B cell (primary cell): ENCODE measurements at regions not wholly inside any gene's neighbourhood (a gene's known extent, or its start where the extent isn't known, plus 50 kb on each side); places are given as distances from the start of the nearest gene placed in this dataset.

Experiments
- ATAC-seq: fragments of 200-7000 bp; cut with Tn5 transposase; one replicate; pipeline ENCODE4 v1.10.0; 2021; ENCODE audit warnings: low read depth, mild to moderate bottlenecking, moderate number of reproducible peaks, moderate library complexity
- CTCF ChIA-PET: fragments of 350-600 bp; sonication (Branson Sonifier 250); formaldehyde crosslinking; loops from one replicate; lab custom pipeline; 2021; ENCODE audit warnings: antibody characterized with exemption, inconsistent platforms; lab: Charles Lee
- POLR2A ChIA-PET: fragments of 350-600 bp; sonication (Branson Sonifier 250); formaldehyde crosslinking; loops from one replicate; lab custom pipeline; 2021; ENCODE audit warnings: antibody characterized with exemption; lab: Charles Lee
- DNase-seq: peaks from one replicate; pipeline ENCODE4 v3.0.0; 2013
- H2AFZ ChIP-seq: 2 replicates; pipeline ENCODE4 v1.6.1; 2012; ENCODE audit warnings: mild to moderate bottlenecking, low read depth, low read length; ENCODE audit not compliant: insufficient read depth, poor library complexity, severe bottlenecking
- H3K27ac ChIP-seq, 2 donors: 1 replicate in 1 of 2; 2 replicates in 1 of 2; pipeline ENCODE4 v1.5.1; 2012 to 2013; ENCODE audit warnings: low read length in 2 of 2, mild to moderate bottlenecking in 2 of 2, moderate library complexity in 1 of 2
- H3K27me3 ChIP-seq, 4 experiments: fragments of 200-600 bp in 1 of 4; sonication (generic) in 1 of 4; replicated peaks in 1 of 4; 1 replicate in 2 of 4; 2 replicates in 2 of 4; pipeline versions ENCODE4 v1.6.1 to v1.7.0; 2013 to 2016; ENCODE audit warnings: low read length in 3 of 4, mild to moderate bottlenecking in 2 of 4, mixed read lengths in 1 of 4, moderate library complexity in 1 of 4; ENCODE audit not compliant: insufficient read depth in 4 of 4, control insufficient read depth in 3 of 4; ENCODE audit errors: control extremely low read depth in 1 of 4
- H3K36me3 ChIP-seq, 2 experiments: replicated peaks in 1 of 2; 1 replicate in 1 of 2; 2 replicates in 1 of 2; pipeline versions ENCODE4 v1.6.1 to v1.7.1; 2013; ENCODE audit warnings: low read length in 1 of 2; ENCODE audit not compliant: insufficient read depth in 2 of 2, control insufficient read depth in 1 of 2; ENCODE audit errors: control extremely low read depth in 1 of 2, extremely low read depth in 1 of 2
- H3K4me1 ChIP-seq, 2 donors: fragments of 200-600 bp in 1 of 2; sonication (generic) in 1 of 2; 1 replicate in 1 of 2; 2 replicates in 1 of 2; pipeline versions ENCODE4 v1.5.1 to v1.6.1; 2013 to 2017; ENCODE audit warnings: low read length in 2 of 2; ENCODE audit not compliant: control insufficient read depth in 2 of 2, insufficient read depth in 2 of 2
- H3K4me2 ChIP-seq: replicated peaks from 2 replicates; pipeline ENCODE3; 2012; ENCODE audit warnings: mild to moderate bottlenecking, low read depth, low read length; ENCODE audit not compliant: poor library complexity, severe bottlenecking
- H3K4me3 ChIP-seq, 5 experiments: fragments of 200-600 bp in 1 of 5; sonication (generic) in 1 of 5; 1 replicate in 3 of 5; 2 replicates in 2 of 5; pipeline versions ENCODE4 v1.5.1 to v1.7.0; 2011 to 2016; ENCODE audit warnings: low read length in 4 of 5, mild to moderate bottlenecking in 4 of 5, low read depth in 2 of 5, control low read depth in 1 of 5, moderate library complexity in 1 of 5; ENCODE audit not compliant: insufficient read depth in 1 of 5; ENCODE audit errors: control extremely low read depth in 1 of 5, extremely low read depth in 1 of 5
- H3K79me2 ChIP-seq: fragments of 200-600 bp; sonication (generic); one replicate; pipeline ENCODE4 v1.6.0; 2016; ENCODE audit warnings: low read length; ENCODE audit not compliant: control insufficient read depth, insufficient read depth
- H3K9ac ChIP-seq: fragments of 200-600 bp; sonication (generic); 2 replicates; pipeline ENCODE4 v1.6.1; 2017; ENCODE audit warnings: mild to moderate bottlenecking, low read length, moderate library complexity
- H3K9me3 ChIP-seq, 3 donors: one replicate each; pipeline versions ENCODE4 v1.6.1 to v1.7.1; 2013; ENCODE audit warnings: low read length in 2 of 3; ENCODE audit not compliant: control insufficient read depth in 2 of 3, insufficient read depth in 1 of 3; ENCODE audit errors: control extremely low read depth in 1 of 3
- H4K20me1 ChIP-seq: 2 replicates; pipeline ENCODE4 v1.6.0; 2012; ENCODE audit warnings: mild to moderate bottlenecking, low read length; ENCODE audit not compliant: insufficient read depth, control insufficient read depth, poor library complexity, severe bottlenecking
- H3K27ac Mint-ChIP-seq: one replicate; pipeline ENCODE4 v1.8.0; 2021; ENCODE audit warnings: mixed read lengths
- H3K27me3 Mint-ChIP-seq: one replicate; pipeline ENCODE4 v1.8.0; 2021; ENCODE audit warnings: mixed read lengths
- H3K4me1 Mint-ChIP-seq: one replicate; pipeline ENCODE4 v1.8.0; 2021; ENCODE audit warnings: mixed read lengths
- H3K4me3 Mint-ChIP-seq: one replicate; pipeline ENCODE4 v1.8.0; 2021; ENCODE audit warnings: mixed read lengths
- H3K9me3 Mint-ChIP-seq: one replicate; pipeline ENCODE4 v1.8.0; 2022; ENCODE audit warnings: mixed read lengths; ENCODE audit not compliant: insufficient read depth
- CTCF ChIP-seq: fragments of 200-600 bp; IDR thresholded peaks from one replicate; pipeline ENCODE4 v1.8.0; 2022; ENCODE audit warnings: antibody characterized with exemption, mild to moderate bottlenecking
- EZH2 ChIP-seq: IDR thresholded peaks from 2 replicates; pipeline ENCODE4 v1.6.1; 2012; ENCODE audit warnings: borderline replicate concordance, low read depth, mild to moderate bottlenecking, moderate library complexity, low read length; ENCODE audit not compliant: insufficient read depth, poor library complexity, severe bottlenecking
- WGBS: methylation state at CpG from one replicate; pipeline ENCODE4 v1.1.5; 2013; ENCODE audit warnings: missing lambda C conversion rate; ENCODE audit not compliant: insufficient coverage; 5-methylcytosine and 5-hydroxymethylcytosine counted together
- intact Hi-C: fragments of 100-400 bp; cut with micrococcal nuclease; formaldehyde crosslinking; loops from one replicate; pipeline ENCODE4 v1.10.0; 2022

GRCh38 chr4:124918559-124919122 is 206.1 kb upstream of the ANKRD50 start:
- H3K4me3 ChIP-seq = no peak overlapping the region
- no peaks in the 10 kb centered on the region for H3K4me1 ChIP-seq
- no peak overlapping the region for H3K4me2 ChIP-seq
- TF ChIP-seq CTCF = no peak
- TF ChIP-seq EZH2 = no peak
- Mint-ChIP-seq H3K4me1 (no peaks in the 10 kb centered on the region), H3K27ac (no peak overlapping the region), H3K4me3 (no peak overlapping the region), H3K27me3 (no peaks in the 10 kb centered on the region), H3K9me3 (no peaks in the 10 kb centered on the region)
- no peak overlapping the region for H3K27ac ChIP-seq
- H3K79me2 ChIP-seq = no peaks in the 10 kb centered on the region
- no peaks in the 10 kb centered on the region for H3K27me3 ChIP-seq
- intact Hi-C loops = no loop called here
- ChIA-PET POLR2A (no interaction called here), CTCF (no interaction called here)
- H3K36me3 ChIP-seq = no peaks in the 10 kb centered on the region
- DNase-seq = no peak
- no peak for ATAC-seq
- peaks cover 0 to 3% (median 0%) of the 10 kb centered on the region in 3 donors for H3K9me3 ChIP-seq
- no peak overlapping the region for H2AFZ ChIP-seq
- H4K20me1 ChIP-seq = no peaks in the 10 kb centered on the region
- 79% methylated on average over 2 of the region's 3 CpGs for WGBS
- H3K9ac ChIP-seq = no peak overlapping the region

GRCh38 chr4:124915073-124915472 is 202.5 kb upstream of the ANKRD50 start:
- Histone ChIP-seq H2AFZ (no peak overlapping the region), H3K4me2 (no peak overlapping the region), H3K79me2 (no peaks in the 10 kb centered on the region), H4K20me1 (no peaks in the 10 kb centered on the region), H3K36me3 (no peaks in the 10 kb centered on the region), H3K4me1 (no peaks in the 10 kb centered on the region), H3K27me3 (no peaks in the 10 kb centered on the region), H3K9ac (no peak overlapping the region), H3K27ac (no peak overlapping the region), H3K9me3 (peaks cover 0 to 14% (median 0%) of the 10 kb centered on the region in 3 donors), H3K4me3 (no peak overlapping the region)
- ChIA-PET POLR2A (interaction anchor here (0.6 kb wide), 1 partner anchor 88 kb away, joined by 3 read pairs; no protein-coding TSS in a partner anchor), CTCF (no interaction called here)
- Mint-ChIP-seq H3K9me3 (no peaks in the 10 kb centered on the region), H3K27ac (no peak overlapping the region), H3K27me3 (no peaks in the 10 kb centered on the region), H3K4me1 (no peaks in the 10 kb centered on the region), H3K4me3 (no peak overlapping the region)
- intact Hi-C loops = no loop called here
- no peak for ATAC-seq
- DNase-seq = no peak
- no peak for TF ChIP-seq CTCF
- TF ChIP-seq EZH2 = no peak
- no CpG with 5 or more reads among the region's 1 CpG for WGBS
